HPDE6-E6E7 (cell line): ENCODE measurements at regions not wholly inside any gene's neighbourhood (a gene's known extent, or its start where the extent isn't known, plus 50 kb on each side); places are given as distances from the start of the nearest gene placed in this dataset.
"Not testable (repeated sequence)": the region's sequence is repeated elsewhere in the genome, so short reads cannot be mapped to it uniquely, and the experiment has no call there.

Source experiments
- DNase-seq: peaks from one replicate; pipeline ENCODE4 v3.0.0; 2011; ENCODE audit warnings: missing footprints; ENCODE audit errors: extremely low spot score

DNA sequence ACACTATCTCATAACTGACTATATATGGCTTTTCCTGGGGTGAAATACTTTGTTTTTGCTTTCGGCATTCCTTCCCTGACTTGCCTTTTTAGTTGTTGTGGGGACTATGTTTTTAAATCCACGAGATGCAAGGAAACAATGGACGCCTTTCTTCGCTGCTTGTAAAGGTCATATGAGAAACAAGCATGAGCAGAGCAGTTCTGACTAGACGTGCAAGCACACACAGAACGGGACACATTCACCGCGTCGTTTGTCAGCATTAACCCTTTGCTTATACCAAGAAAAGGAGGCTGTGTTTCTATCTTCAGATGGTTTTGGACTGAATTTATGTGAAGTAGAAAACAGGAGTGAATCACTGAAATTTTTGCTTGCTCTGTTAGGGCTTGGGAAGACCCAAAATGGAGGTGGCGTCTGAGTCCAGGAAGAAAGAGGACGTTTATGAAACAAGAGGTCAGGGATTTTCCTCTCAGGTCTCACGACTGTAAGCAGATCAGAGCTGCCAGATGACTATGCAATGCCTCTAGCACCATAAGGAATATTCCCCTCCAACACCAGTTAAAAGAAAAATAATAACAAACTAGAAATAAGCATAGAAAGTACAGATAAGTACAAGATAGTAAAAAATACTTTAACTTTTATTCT, 358.9 kb downstream of the DLEU7 start:
- no peak for DNase-seq

DNA sequence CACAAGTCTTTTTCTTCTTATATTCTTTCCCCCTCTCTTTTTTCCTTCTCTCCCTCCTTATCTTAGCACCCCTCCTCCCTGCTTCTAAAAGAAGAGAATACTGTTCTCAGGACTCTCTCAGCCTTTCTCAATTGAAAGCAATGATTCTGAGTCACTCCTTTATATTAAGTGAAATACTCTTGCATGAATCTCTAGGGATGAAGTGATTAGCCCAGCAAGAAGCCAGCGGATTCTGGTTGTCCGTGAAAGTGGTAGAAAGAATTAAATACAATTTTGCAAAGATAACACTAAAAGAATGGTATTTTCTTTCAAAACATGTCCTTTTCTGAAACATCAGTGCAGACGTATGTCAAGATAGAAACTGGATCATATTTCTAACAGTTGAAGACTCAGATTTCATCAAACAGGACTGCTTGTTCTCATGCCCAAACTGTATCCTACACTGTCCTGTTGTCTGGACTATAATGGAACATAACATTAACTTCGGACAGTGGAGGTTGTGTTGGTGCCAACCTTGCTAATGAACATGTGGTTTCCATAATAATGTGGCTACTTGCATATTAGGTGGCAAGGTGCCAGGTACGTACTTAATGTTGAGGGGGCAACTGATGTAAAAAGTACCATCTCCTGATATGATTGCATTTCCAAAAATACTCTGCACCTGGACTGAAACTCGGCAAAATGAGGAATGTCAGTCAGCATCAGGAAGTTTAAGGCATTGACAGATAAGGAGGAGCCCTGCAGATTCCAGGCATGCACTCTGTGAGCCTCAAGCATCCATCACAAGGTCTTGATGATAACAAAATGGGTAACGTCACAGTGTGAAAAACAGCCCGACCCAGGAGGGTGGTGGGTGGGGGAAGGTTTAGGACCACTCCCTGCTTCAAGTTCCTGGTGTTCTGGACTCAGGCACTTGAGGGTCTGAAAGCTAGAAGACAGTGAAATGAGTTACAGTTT, 357.2 kb downstream of the DLEU7 start:
- no peak for DNase-seq

DNA sequence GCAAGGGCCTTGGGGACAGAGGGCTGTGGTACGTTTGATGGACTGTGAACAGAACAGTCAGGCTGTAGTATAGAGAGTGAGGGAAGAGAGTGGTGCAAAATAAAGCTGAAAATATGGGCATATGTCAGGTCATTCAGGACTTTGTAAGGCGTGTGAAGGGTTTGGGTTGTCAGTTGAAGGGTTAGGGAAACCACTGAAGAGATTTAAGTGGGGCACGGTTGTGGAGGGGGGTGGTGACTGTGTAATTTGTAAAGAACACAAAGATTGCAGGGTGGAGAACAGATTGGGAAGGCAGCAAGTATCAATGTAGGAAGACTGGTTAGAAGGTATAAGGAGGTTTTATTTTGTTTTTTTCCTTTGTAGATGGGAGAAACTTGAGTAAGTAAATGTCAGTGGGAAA, 349.8 kb downstream of the DLEU7 start:
- no peak for DNase-seq

DNA sequence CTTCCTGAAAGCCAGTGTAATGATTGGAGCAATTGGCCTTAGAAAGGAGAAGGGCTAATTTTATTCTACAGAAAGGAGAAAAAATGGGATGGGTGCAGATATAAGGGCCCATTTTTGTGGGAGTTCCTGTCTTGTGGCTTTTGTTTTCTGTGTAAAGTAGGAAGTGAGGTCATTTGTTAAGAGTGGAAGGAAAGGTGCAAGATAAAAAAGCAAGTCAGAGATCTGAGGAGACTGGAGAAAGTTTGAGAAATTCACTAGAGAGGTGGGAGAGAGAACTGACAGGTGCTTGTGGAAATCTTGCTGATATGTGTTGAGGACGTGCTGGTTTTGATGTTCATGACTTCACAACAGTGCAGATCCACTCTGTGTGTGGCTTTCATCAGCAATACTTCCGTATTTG, 349.4 kb downstream of the DLEU7 start:
- no peak for DNase-seq

DNA sequence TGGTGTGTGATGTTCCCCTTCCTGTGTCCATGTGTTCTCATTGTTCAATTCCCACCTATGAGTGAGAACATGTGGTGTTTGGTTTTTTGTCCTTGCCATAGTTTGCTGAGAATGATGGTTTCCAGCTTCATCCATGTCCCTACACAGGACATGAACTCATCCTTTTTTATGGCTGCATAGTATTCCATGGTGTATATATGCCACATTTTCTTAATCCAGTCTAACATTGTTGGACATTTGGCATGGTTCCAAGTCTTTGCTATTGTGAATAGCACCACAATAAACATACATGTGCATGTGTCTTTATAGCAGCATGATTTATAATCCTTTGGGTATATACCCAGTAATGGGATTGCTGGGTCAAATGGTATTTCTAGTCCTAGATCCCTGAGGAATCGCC, 340.3 kb downstream of the DLEU7 start:
- not testable (repeated sequence) for DNase-seq

DNA sequence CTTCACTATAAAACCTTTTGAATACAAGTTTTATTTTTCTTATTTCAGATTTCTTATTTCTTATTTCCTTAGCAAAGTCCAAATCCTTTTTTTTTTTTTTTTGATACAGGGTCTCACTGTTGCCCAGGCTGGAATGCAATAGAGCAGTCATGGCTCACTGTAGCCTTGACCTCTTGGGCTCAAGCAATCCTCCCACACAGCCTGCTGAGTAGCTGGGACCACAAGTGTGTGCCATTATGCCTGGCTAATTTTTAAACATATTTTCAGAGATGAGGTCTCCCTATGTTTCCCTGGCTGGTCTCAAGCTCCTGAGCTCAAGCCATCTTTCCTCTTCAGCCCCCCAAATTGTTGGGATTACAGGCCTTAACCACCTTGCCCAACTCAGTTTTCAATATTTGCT, 334.3 kb downstream of the DLEU7 start:
- DNase-seq: no peak

DNA sequence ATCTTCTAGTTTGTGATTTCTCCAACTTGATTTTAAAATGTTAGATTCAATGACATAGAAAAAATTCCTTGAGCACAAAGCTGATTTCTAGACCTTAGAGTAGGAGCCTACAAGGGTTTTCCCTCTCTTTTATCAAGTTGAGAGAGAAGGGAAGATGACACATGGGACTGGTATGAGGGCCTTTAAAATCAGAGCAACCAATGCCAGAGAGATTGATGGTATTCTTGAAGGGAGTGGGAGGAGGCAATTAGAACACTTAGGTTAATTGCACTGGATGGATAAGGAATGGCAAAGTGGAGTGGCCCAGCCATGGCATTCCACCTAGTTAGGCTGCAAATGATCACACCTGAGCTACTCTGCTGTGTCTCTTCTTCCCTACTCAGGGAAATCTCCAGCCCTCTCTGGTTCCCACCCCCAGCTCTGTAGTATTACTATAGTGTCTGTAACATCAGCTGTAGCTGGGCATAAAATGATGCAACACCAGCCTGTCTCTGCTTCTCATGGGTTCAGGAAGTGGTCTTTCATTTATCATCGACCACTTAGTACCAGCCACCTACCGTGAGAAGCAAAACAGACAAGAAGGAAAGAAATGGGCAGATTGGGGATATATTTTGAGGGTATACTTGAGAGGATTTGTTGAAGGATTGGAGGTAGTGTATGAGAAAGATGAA, 333.6 kb downstream of the DLEU7 start:
- no peak for DNase-seq

DNA sequence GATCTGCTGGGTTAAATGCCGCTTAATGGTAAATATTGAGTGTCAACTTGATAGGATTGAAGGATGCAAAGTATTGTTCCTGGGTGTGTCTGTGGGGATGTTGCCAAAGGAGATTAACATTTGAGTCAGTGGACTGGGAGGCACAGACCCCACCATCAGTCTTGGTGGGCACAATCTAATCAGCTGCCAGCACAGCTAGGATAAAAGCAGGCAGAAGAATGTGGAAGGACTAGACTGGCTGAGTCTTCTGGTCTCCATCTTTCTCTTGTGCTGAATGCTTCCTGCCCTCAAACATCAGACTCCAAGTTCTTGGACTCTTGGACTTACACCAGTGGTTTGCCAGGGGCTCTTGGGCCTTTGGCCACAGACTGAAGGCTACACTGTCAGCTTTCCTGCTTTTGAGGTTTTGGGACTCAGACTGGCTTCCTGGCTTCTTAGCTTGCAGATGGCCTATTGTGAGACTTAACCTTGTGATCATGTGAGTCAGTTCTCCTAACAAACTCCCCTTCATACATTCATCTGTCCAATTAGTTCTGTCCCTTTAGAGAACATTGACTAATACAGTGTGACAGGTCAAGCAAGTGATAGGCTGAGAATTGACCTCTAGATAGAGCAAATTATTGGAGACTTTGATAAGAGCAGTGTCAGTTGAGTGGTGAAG, 332.5 kb downstream of the DLEU7 start:
- DNase-seq: not testable (repeated sequence)

DNA sequence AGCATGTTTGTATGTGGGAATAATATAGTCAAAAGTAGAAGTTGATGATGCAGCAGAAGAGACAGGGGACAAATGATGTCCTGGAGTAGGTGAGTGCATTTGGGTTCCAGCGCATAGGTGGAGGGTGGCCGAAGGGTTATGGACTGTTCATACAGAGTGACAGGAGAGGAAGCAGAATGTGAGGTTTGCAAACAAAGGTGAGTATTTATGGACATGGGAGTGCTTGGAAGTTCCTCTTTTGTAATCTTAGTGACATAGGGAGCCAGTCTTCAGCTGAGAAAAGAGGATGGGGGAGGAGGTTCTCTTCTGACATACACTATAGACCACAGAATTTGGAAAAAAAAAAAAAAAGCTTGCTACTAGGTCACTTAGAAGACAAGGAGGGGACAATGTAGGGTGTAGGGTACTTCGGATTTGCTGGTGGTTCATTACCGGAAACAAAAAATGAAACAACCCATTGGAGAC, 331.6 kb downstream of the DLEU7 start:
- DNase-seq: no peak

DNA sequence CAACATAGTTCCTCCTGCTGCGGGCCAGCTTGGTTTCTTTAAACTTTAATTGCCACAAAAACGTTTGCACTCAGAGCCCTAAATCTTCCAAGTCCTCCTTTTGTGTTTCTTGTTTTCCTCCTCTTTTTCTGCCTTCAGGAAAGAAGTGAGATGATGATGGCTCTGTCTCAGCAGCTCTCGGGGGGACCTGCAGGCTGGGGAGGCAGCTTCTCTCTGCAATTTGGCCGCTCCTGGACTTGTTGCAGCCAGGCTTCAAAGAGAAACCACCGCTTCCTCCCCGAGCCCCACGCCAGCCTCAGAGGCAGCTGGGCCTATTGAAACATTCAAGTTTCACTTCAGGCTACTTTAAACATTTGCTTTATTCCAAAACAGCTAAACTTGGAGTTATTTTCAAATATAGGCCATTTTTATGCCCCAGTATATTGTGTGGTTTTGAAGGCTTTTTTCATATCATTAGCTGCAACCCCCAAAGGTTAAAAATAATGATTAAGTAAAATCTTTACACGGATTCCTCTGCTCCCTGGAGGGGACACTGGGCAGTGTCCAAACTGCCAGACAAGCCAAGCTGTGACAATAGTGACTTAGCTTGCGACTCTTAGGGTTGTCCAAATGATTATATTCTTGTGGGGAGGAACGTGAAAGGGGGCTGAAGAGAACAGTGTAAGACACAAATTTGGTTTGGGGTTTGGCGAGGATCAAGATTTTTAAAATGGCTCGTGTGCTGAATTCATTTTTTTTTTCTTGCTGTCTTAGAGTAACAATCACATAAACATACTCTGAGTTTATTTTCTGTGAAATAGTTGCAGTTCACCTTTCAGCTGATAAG, 330.8 kb downstream of the DLEU7 start:
- DNase-seq: no peak

DNA sequence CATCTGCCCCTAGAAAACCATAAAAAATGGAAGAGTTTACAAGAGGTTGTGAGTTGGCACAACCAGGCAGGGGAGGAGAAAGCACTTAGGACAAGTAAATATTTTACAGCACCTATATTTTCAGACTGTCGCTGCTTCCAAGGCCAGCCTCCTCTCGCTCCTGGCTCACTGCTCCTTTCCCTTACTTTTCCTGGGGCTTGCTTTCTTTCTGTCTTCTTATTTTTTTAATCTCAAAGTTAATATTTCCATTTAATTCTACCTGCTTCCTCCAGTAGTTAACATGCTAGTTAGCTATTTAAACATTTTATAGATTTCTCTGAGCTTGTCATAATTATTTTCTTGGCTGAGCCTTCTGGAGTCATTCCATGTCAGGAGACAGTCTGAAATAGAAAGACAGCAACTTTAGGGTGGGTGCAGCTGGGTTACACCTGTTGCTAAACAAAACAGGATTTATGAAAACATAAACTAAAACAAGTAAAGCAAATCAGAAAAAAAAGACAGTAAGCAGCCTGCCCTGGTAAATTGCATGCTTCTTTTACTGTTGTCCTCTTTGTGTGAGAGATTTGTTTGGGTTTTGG, 330.1 kb downstream of the DLEU7 start:
- DNase-seq: no peak

DNA sequence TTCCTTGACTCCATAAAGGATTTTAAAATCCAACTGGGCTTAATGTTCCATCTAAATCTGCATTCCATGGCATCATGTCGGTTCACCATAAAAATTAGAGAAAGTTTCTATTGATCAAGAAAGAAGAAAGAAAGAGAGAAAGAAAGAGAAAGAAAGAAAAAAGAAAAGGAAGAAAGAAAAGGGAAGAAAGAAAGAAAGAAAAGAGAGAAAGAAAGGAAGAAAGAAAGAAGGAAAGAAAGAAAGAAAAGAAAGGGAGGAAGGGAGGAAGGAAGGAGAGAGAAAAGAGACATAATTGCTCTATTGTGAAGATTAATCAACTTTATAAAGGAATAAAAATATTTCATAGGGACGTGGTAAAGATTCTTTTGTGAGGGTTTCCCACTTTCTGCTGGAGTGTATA, 329.2 kb downstream of the DLEU7 start:
- DNase-seq: no peak

DNA sequence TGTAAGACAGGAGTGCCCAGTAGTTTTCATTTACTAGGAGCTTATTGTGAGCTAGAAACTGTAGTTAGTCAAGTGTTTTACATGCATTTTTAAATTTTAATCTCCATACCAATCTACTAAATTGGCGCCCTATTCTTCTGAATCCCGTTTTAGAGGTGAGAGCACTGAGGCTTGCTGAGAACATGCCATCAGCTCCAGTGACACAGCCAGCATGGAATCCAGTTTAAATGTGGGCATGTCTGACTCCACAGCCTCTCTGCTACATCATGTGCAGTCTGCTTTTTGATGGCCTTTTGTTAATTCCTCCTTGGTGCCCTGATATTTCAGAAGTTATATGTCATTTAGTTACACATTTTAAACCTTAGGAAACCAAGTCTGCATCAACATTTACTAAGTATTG, 325.4 kb downstream of the DLEU7 start:
- DNase-seq: no peak

DNA sequence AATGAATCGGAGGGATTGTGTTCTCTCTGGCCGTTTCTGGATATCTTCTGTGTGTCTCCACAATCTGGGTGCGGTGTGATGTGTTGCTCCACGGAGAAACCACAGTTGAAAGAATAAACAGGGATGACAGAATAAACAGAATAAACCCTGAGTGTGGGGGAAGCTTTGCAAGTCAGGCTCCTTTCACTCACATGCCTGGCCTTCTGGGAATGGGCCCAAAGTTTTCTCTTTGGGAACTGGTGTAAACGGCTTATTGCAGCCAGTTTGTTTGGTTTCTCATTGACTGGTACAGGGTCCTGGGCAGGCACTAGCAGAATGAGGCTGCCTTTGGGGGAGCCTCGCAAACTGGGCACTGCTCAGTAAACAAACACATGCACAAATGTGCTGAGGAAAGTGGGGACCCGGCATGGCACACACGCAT, 324.7 kb downstream of the DLEU7 start:
- no peak for DNase-seq

DNA sequence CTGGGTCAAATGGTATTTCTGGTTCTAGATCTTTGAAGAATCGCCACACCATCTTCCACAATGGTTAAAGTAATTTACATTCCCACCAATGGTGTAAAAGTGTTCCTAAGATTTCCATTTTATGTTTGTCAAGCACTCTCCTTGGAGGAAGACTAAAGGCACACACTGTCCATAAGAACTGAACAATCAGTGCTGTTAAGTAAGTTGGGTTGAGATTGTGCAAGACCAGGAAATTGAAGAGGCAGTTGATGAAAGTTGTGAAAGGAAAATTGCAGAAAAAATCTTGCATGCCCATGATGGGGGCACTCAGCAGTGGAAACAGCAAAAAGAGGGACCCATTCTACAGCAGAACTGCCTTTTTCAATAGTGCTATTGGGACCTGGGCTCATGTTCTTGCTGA, 323.6 kb downstream of the DLEU7 start:
- no peak for DNase-seq

DNA sequence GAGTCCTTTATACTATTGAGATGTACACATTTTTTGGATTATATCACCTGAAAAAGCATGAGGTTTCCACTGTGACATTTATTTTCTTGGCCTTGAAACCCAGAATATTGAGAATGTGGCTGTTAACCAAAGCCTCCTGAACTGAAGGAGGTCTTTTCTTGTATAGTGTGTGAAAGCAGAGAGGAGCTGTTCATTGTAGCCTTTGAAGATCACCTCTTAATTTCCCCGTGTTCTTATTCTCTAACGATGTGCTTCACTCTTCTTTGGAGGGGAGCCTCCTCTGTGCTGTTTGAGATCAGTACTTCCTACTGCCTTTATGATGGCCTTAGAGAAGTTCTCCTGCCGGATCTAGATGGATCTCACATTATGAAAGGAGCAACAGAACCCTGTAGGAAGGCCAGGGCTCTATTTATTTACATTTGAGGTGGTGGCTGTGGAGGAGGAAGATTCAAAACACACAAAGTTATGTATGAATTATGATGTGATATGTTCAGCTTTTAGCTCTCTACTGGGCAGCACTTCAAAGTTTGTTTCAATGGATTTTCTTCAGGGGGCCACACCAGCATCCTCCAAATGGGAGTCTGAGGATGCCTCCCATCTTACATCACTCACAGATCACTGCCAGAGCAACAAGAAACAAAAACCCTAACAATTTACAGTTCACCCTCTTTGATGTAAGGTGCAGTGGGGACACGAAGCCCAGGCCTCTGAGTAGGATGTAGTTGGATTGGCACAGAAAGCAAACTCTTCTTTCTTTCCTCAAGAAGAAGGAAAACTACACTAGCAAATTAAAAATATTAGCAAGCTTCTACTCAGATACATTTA, 322.3 kb downstream of the DLEU7 start:
- no peak for DNase-seq

DNA sequence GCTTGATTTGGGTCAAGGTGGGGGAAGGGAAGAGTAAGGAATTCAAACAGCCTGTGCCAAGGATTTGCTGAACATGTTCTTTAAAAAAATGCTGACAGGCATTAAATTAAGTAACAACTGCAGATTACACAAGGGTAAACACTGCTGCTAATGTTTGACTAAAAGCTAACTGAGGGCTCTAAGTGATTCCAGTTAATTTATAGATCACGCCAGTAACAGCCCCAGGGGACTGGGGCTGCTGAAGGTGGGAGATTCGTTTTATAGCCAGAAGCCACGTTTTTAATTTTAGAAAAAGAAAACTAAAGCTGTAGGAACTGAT, 321.7 kb downstream of the DLEU7 start:
- no peak for DNase-seq

DNA sequence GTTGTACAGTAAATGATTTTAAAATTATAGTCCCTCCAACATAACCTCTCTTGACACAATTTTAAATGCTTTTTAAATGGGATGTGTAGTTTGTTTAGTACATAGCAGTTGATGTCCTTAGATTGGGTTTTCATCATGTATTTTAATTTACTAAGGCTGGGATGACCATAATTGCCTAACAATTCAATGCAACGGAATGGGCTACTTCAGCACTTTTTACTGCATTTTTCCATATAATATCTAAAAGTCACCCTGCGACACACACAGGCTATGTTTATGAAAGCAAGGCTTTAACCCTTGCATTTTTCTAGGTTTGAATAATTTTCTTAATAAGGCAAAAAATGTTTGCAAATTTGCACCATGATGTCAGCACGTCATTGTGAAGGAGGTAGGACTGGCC, 321.0 kb downstream of the DLEU7 start:
- DNase-seq: no peak

DNA sequence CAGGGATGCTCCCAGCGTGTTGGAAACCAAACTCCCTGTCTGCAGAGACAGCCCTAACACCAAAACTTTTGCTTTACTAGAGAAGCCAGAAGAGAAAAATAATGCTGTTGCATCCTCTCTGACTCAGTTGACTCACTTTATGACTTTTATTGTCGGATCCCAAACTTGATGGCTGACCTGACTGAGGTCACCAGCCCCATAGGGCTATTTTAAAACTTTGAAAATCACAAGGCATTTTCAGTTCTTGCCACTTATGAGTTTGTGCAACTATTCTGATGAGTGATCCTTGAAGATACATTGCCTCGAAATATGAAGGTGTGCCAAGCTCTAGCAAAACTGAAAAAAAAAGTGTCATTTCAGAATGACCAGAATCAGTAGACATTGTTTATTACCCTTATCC, 320.2 kb downstream of the DLEU7 start:
- no peak for DNase-seq

DNA sequence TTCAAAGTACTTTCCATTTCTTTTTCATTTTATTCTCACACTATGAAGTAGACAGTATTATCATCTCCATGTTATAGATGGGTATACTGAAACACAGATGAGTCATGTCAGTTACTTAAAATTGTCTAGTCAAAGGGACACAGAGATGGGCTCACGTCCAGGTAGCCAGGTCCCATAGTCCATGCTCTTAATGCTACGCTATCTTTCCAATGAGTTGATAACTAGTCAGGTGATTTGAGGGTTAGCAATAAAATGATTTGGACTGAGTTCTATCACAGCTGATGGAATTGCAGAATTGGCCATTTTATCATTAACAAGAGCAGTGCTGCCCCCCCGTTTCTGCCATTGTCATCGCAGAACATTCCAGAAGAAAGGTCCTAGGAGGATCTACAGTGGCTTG, 318.9 kb downstream of the DLEU7 start:
- no peak for DNase-seq
